K562 (cell line): ENCODE measurements at regions not wholly inside any gene's neighbourhood (a gene's known extent, or its start where the extent isn't known, plus 50 kb on each side); places are given as distances from the start of the nearest gene placed in this dataset.

ENCODE experiments used
- ATAC-seq: fragments of 200-7000 bp; cut with Tn5 transposase; 3 replicates; pipeline ENCODE4 v1.9.1; 2020; ENCODE audit warnings: moderate library complexity
- BruUV-seq: library from RNA; stranded (reverse); fragments of 400-500 nt; replicated peaks from 2 replicates; lab custom pipeline; 2021; lab: Mats Ljungman, UMichigan
- CTCF ChIA-PET: fragments of 300-600 bp; formaldehyde crosslinking; extraction: SDS; loops from one replicate; lab custom pipeline; 2021; ENCODE audit warnings: low intra/inter-chr PET ratio; lab: Yijun Ruan, JAX
- POLR2A ChIA-PET: fragments of 300-600, 350-650 bp; sonication (Branson Sonifier 250); formaldehyde crosslinking; extraction: SDS; loops from one replicate; lab custom pipeline; 2021; ENCODE audit warnings: antibody characterized with exemption, inconsistent platforms; lab: Yijun Ruan, JAX
- DNase-seq, 4 experiments: peaks; one replicate each; pipeline versions ENCODE4 v3.0.0 to v3.0.0-alpha.2; 2011 to 2018; ENCODE audit warnings: low spot score in 3 of 4, mixed read lengths in 3 of 4; ENCODE audit errors: extremely low read depth in 1 of 4
- FAIRE-seq: peaks from 2 replicates; lab custom pipeline; 2011; peaks lifted over from hg19 to GRCh38; lab: Jason Lieb, UNC
- H2AFZ ChIP-seq: 2 replicates; pipeline ENCODE4 v1.6.0; 2011; ENCODE audit warnings: low read depth, low read length, control low read depth, inconsistent platforms
- H3K27ac ChIP-seq: fragments of 200-600 bp; 3 replicates; pipeline ENCODE4 v1.8.0; 2011; ENCODE audit warnings: low read depth, mild to moderate bottlenecking, control low read depth, inconsistent platforms, low read length, moderate library complexity, mixed read lengths; ENCODE audit errors: extremely low read depth
- H3K27me3 ChIP-seq, 2 experiments: fragments of 300-600 bp in 1 of 2; 2 replicates in 1 of 2; 3 replicates in 1 of 2; pipeline versions ENCODE4 v1.6.0 to v1.8.0; 2011; ENCODE audit warnings: inconsistent platforms in 2 of 2, low read length in 2 of 2, mild to moderate bottlenecking in 1 of 2, mixed read lengths in 1 of 2, moderate library complexity in 1 of 2; ENCODE audit not compliant: control insufficient read depth in 2 of 2, insufficient read depth in 2 of 2
- H3K36me3 ChIP-seq: fragments of 300-600 bp; 3 replicates; pipeline ENCODE4 v1.8.0; 2011; ENCODE audit warnings: mild to moderate bottlenecking, low read length, inconsistent platforms; ENCODE audit not compliant: control insufficient read depth, insufficient read depth
- H3K4me1 ChIP-seq, 2 experiments: fragments of 200-600 bp in 1 of 2; replicated peaks in 1 of 2; 2 replicates in 1 of 2; 3 replicates in 1 of 2; pipeline versions ENCODE4 v1.5.1 to v1.8.0; 2011; ENCODE audit warnings: inconsistent platforms in 2 of 2, low read length in 2 of 2, mild to moderate bottlenecking in 1 of 2, mixed read lengths in 1 of 2, moderate library complexity in 1 of 2; ENCODE audit not compliant: control insufficient read depth in 2 of 2, insufficient read depth in 2 of 2
- H3K4me2 ChIP-seq: 2 replicates; pipeline ENCODE4 v1.6.1; 2011; ENCODE audit warnings: low read length, control low read depth, inconsistent platforms, mixed read lengths; ENCODE audit not compliant: insufficient read depth
- H3K4me3 ChIP-seq: fragments of 200-600 bp; sonication (generic), shearing (Covaris generic); 2 replicates; pipeline ENCODE4 v1.5.1; 2016; ENCODE audit warnings: control low read depth, inconsistent platforms
- H3K79me2 ChIP-seq: fragments of 200-600 bp; 3 replicates; pipeline ENCODE4 v1.8.0; 2011; ENCODE audit warnings: low read length, inconsistent platforms; ENCODE audit not compliant: control insufficient read depth, insufficient read depth
- H3K9ac ChIP-seq, 2 experiments: 2 replicates each; pipeline versions ENCODE4 v1.6.0 to v1.6.1; 2011; ENCODE audit warnings: low read depth in 2 of 2, low read length in 2 of 2, control low read depth in 1 of 2, inconsistent platforms in 1 of 2, mild to moderate bottlenecking in 1 of 2, mixed read lengths in 1 of 2; ENCODE audit not compliant: insufficient read depth in 1 of 2
- H3K9me1 ChIP-seq: one replicate; pipeline ENCODE4 v1.6.0; 2011; ENCODE audit warnings: inconsistent platforms, mild to moderate bottlenecking, low read length, moderate library complexity; ENCODE audit not compliant: control insufficient read depth, insufficient read depth
- H3K9me3 ChIP-seq: replicated peaks from 2 replicates; pipeline ENCODE4 v1.5.1; 2011; ENCODE audit warnings: low read depth, low read length, inconsistent platforms; ENCODE audit not compliant: control insufficient read depth, insufficient read depth
- H4K20me1 ChIP-seq: replicated peaks from 2 replicates; pipeline ENCODE4 v1.6.1; 2011; ENCODE audit warnings: low read length, inconsistent platforms, mixed read lengths; ENCODE audit not compliant: control insufficient read depth, insufficient read depth
- GABPB2 ChIP-seq: fragments of 250-450 bp; sonication (Bioruptor Pico); conservative IDR thresholded peaks from 2 replicates; pipeline ENCODE4 v1.5.1; 2021; ENCODE audit warnings: mild to moderate bottlenecking
- HLTF ChIP-seq: fragments of 450-650 bp; IDR thresholded peaks from 2 replicates; pipeline ENCODE4 v1.6.1; 2016
- MAFF ChIP-seq: IDR thresholded peaks from 2 replicates; pipeline ENCODE4 v1.6.1; 2012; ENCODE audit warnings: low read length, improper control_type of control experiment
- RBBP5 ChIP-seq: fragments of 200-600 bp; sonication (generic); IDR thresholded peaks from 2 replicates; pipeline ENCODE4 v1.6.1; 2012; ENCODE audit warnings: borderline replicate concordance, mild to moderate bottlenecking, low read length, control low read depth, inconsistent platforms; ENCODE audit not compliant: insufficient read depth, poor library complexity, severe bottlenecking
- TAF1 ChIP-seq: IDR thresholded peaks from 2 replicates; pipeline ENCODE4 v1.6.1; 2011; ENCODE audit warnings: mild to moderate bottlenecking, low read length, moderate library complexity; ENCODE audit not compliant: insufficient read depth, control insufficient read depth, severe bottlenecking; ENCODE audit errors: extremely low read depth
- TARDBP ChIP-seq: fragments of 450-650 bp; IDR thresholded peaks from 2 replicates; pipeline ENCODE4 v1.6.1; 2016
- ZNF133 ChIP-seq: fragments of 250-450 bp; sonication (Bioruptor Pico); IDR thresholded peaks from 2 replicates; pipeline ENCODE4 v1.4.0; 2020; ENCODE audit warnings: mild to moderate bottlenecking
- ZNF140 ChIP-seq: fragments of 250-450 bp; sonication (Bioruptor Pico); IDR thresholded peaks from 2 replicates; pipeline ENCODE4 v1.8.0; 2021; ENCODE audit warnings: moderate library complexity, mild to moderate bottlenecking, inconsistent platforms
- ZNF253 ChIP-seq: fragments of 250-450 bp; sonication (Bioruptor Pico); conservative IDR thresholded peaks from 2 replicates; pipeline ENCODE4 v1.6.1; 2021; ENCODE audit warnings: mild to moderate bottlenecking
- WGBS: fragments of 100-300 bp; shearing (Covaris generic); methylation state at CpG from one replicate; pipeline ENCODE4 v1.1.6; 2016; ENCODE audit warnings: low coverage, mixed read lengths; ENCODE audit not compliant: insufficient coverage; ENCODE audit errors: missing lambda C conversion rate; 5-methylcytosine and 5-hydroxymethylcytosine counted together
- in situ Hi-C: fragments of 300-500 bp; cut with MboI; formaldehyde crosslinking; loops from 4 replicates; pipeline ENCODE4 v1.15.0; 2018; ENCODE audit warnings: inconsistent platforms, mixed read lengths
- intact Hi-C: fragments of 100-400 bp; cut with micrococcal nuclease; formaldehyde crosslinking; loops from 2 replicates; pipeline ENCODE4 v1.14.2; 2022
- TF ChIP-seq, protein P1 (sequence below), 2 experiments: IDR thresholded peaks in 1 of 2; conservative IDR thresholded peaks in 1 of 2; 2 replicates each; pipeline ENCODE4 v1.6.1; 2016; ENCODE audit warnings: low read depth in 2 of 2, mild to moderate bottlenecking in 1 of 2, missing compliant biosample characterization in 1 of 2, missing genetic modification characterization in 1 of 2, moderate library complexity in 1 of 2
- TF ChIP-seq, protein P2 (sequence below): fragments of 450-650 bp; IDR thresholded peaks from 2 replicates; pipeline ENCODE4 v1.6.1; 2016; ENCODE audit warnings: borderline replicate concordance
- TF ChIP-seq, protein P3 (sequence below): IDR thresholded peaks from 3 replicates; pipeline ENCODE4 v1.6.1; 2011; ENCODE audit warnings: borderline replicate concordance, mild to moderate bottlenecking, moderate library complexity; ENCODE audit not compliant: insufficient read length; ENCODE audit errors: extremely low read depth

DNA sequence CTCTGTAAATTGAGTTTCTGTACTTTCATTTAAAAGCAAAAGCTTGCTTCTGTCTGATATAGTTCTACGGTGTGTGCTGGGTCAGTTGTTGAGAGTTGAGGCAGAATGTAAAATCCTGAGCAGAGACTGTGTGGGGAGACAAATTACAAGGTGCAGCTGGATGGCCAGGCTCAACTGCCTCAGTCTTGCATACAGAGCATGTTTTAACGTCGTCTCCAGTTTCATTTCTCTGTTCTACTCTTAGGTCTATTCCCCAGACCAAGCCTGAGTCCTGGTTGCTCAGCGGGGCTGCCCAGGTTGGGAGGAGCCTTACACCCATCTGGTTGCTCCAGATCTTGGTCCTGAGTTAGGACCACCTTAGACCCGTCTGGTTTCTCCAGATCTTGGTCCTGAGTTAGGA lies 54.4 kb upstream of the MEDAG start:
- Histone ChIP-seq H3K9me1 (no peaks in the 10 kb centered on the region), H2AFZ (no peak overlapping the region), H3K79me2 (no peaks in the 10 kb centered on the region), H4K20me1 (no peaks in the 10 kb centered on the region), H3K4me2 (no peak overlapping the region), H3K9me3 (no peaks in the 10 kb centered on the region), H3K4me1 (no peaks in the 10 kb centered on the region), H3K36me3 (no peaks in the 10 kb centered on the region), H3K9ac (no peak overlapping the region), H3K27me3 (0 out of 5 replicates have a peak, but pooled peaks cover 0 to 1% of the 10 kb centered on the region in 2 experiments), H3K27ac (no peak overlapping the region), H3K4me3 (no peak overlapping the region)
- intact Hi-C loops, result no loop called here
- in situ Hi-C loops, result no loop called here
- DNase-seq (no peak), ATAC-seq (no peak), FAIRE-seq (no peak)
- ChIA-PET CTCF (no interaction called here), POLR2A (no interaction called here)
- no TSS peak for BruUV-seq
- 3% methylated on average over 5 of the region's 5 CpGs for WGBS
- no peak for TF ChIP-seq TARDBP
- TF ChIP-seq ZNF140 (CRISPR knock-in tag), result no peak
- TF ChIP-seq MAFF, result no peak
- TF ChIP-seq, protein P1, sequence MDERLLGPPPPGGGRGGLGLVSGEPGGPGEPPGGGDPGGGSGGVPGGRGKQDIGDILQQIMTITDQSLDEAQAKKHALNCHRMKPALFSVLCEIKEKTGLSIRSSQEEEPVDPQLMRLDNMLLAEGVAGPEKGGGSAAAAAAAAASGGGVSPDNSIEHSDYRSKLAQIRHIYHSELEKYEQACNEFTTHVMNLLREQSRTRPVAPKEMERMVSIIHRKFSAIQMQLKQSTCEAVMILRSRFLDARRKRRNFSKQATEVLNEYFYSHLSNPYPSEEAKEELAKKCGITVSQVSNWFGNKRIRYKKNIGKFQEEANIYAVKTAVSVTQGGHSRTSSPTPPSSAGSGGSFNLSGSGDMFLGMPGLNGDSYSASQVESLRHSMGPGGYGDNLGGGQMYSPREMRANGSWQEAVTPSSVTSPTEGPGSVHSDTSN (CRISPR knock-in tag; IDR thresholded peaks at IDR 0.05; ENCODE audit: low read depth), result no peak
- TF ChIP-seq, protein P1 (tag; conservative IDR thresholded peaks at IDR 0.05; ENCODE audit: low read depth), result no peak
- no peak for TF ChIP-seq ZNF253 (CRISPR knock-in tag)
- no peak for TF ChIP-seq GABPB2 (CRISPR knock-in tag)
- TF ChIP-seq, protein P2, sequence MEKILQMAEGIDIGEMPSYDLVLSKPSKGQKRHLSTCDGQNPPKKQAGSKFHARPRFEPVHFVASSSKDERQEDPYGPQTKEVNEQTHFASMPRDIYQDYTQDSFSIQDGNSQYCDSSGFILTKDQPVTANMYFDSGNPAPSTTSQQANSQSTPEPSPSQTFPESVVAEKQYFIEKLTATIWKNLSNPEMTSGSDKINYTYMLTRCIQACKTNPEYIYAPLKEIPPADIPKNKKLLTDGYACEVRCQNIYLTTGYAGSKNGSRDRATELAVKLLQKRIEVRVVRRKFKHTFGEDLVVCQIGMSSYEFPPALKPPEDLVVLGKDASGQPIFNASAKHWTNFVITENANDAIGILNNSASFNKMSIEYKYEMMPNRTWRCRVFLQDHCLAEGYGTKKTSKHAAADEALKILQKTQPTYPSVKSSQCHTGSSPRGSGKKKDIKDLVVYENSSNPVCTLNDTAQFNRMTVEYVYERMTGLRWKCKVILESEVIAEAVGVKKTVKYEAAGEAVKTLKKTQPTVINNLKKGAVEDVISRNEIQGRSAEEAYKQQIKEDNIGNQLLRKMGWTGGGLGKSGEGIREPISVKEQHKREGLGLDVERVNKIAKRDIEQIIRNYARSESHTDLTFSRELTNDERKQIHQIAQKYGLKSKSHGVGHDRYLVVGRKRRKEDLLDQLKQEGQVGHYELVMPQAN, result no peak
- no peak for TF ChIP-seq ZNF133 (CRISPR knock-in tag)
- TF ChIP-seq RBBP5, result no peak
- no peak for TF ChIP-seq HLTF
- TF ChIP-seq TAF1, result no peak
- TF ChIP-seq, protein P3, sequence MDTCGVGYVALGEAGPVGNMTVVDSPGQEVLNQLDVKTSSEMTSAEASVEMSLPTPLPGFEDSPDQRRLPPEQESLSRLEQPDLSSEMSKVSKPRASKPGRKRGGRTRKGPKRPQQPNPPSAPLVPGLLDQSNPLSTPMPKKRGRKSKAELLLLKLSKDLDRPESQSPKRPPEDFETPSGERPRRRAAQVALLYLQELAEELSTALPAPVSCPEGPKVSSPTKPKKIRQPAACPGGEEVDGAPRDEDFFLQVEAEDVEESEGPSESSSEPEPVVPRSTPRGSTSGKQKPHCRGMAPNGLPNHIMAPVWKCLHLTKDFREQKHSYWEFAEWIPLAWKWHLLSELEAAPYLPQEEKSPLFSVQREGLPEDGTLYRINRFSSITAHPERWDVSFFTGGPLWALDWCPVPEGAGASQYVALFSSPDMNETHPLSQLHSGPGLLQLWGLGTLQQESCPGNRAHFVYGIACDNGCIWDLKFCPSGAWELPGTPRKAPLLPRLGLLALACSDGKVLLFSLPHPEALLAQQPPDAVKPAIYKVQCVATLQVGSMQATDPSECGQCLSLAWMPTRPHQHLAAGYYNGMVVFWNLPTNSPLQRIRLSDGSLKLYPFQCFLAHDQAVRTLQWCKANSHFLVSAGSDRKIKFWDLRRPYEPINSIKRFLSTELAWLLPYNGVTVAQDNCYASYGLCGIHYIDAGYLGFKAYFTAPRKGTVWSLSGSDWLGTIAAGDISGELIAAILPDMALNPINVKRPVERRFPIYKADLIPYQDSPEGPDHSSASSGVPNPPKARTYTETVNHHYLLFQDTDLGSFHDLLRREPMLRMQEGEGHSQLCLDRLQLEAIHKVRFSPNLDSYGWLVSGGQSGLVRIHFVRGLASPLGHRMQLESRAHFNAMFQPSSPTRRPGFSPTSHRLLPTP, result no peak
